NCI-H1092 (cell line): ENCODE measurements at regions not wholly inside any gene's neighbourhood (a gene's known extent, or its start where the extent isn't known, plus 50 kb on each side); places are given as distances from the start of the nearest gene placed in this dataset.
"Not testable (repeated sequence)": the region's sequence is repeated elsewhere in the genome, so short reads cannot be mapped to it uniquely, and the experiment has no call there.

ENCODE experiments used
- DNase-seq: peaks from one replicate; lab custom pipeline; 2025; lab: John Stamatoyannopoulos, UW

DNA sequence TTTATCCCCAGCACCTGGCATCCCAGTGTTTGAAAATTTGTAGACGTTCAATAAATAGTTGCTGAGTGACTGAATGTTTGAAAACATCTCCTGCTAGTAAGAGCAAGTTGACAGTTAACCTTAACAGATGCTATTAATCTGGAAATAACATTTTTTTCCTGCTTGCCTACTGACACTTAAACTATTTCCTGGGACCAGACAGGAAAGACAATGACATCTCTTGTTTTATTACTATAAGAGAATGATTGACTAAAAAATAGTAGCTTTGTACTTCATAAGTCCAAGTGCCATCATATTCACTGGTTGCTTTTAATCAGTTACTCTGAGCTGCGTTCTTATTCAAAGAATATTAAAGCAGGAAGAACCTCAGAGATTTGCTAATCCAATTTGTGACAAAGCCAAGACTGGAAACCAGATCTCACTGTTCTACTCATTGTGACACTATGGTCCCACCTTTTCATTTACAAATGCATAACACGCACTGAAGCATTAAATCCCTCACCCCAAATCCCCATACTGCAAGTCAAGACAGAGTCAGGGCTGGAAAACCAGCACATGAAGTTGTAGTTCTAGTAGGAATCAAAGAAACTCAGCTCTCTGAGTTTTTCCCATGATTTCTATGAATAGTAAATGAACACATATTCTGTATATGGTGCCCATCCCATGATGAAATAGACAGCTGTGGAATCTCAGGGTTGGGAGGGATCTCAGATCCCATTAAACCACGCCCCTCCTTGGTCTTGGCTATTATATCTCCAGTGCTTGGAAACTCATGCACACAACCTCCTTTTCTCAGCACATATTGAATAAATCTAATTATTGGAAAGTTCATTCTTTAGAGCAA is 212.7 kb upstream of the P2RY1 start:
- DNase-seq = no peak

DNA sequence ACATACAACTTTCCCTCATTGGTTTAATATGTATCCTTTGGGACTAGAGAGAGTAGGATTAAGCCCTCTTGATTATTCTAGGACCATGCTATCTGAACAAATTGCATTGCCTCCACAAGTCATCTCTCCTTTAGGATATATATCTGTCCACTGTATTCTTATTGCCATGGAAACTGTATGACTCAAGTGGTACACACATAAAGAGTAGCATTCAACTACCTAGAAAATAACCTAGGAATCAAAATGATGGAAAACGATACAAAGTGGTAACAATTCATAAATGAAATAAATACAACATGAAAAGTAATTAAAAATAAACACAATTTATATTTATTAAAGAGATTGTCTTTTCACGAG is 212.1 kb upstream of the P2RY1 start:
- no peak for DNase-seq

DNA sequence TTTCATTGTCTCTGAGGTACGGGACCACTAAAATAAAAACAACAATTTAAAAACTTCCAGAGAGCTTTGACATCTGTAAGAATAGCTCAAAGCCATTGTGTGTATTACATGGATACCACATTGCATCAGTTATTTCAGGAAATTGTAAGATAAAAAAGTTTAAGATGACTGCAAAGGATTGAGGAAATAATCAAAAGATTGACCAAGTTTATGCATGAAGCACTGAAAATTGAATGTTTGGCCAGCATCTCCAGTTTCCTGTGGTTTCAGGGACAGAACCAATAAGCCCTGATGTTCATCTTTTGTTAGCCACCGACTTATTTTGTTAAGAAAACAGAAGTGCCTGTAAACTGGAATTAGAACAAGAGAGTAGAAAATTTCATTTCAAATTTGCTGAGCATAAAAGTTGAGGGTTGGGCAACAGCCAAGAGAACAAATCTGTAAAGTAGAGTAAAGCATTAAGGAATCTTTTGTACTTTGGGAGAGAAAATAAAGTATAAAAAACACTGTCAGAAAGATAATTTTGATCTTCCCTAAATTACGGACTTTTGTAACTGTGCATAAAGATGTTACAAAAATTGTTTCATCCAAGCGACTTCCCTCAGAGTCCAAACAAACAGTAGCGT is 211.5 kb upstream of the P2RY1 start:
- DNase-seq = no peak

DNA sequence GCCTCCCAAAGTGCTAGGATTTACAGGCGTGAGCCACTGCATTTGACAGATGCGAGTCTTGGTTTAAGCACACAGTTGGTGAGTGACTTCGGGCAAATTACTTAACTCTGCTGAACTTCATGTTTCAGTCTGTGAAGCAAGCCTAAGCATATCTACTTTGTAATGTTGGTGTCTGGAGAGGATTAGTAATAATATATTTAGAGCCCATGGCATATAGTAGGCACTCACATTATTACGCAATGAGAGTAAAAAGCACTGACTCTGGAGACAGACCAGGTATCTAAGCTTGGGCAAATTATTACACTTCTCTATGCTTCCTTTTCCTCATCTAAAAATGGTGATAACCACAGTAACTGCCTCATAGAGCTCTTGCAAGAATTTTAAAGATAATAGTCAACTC is 208.7 kb upstream of the P2RY1 start:
- DNase-seq = no peak

DNA sequence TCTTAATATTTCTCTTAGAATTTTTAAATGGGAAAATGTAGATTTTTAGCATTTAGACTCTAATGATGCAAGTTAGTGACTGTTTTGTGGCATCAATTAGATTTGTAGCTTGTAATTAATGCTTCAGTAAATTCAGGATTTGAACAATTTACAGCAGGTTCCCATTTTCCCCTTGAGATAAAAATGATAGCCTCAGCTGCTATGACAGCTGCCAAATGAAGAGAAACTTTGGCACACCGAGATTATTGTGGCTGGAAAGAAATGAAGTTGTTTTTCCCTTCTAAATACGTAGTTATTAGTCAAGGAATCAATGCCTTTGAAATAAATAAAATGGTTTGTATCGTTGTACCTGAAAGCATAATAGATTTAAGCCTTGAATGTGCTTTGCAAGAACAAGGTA is 206.4 kb upstream of the P2RY1 start:
- no peak for DNase-seq

DNA sequence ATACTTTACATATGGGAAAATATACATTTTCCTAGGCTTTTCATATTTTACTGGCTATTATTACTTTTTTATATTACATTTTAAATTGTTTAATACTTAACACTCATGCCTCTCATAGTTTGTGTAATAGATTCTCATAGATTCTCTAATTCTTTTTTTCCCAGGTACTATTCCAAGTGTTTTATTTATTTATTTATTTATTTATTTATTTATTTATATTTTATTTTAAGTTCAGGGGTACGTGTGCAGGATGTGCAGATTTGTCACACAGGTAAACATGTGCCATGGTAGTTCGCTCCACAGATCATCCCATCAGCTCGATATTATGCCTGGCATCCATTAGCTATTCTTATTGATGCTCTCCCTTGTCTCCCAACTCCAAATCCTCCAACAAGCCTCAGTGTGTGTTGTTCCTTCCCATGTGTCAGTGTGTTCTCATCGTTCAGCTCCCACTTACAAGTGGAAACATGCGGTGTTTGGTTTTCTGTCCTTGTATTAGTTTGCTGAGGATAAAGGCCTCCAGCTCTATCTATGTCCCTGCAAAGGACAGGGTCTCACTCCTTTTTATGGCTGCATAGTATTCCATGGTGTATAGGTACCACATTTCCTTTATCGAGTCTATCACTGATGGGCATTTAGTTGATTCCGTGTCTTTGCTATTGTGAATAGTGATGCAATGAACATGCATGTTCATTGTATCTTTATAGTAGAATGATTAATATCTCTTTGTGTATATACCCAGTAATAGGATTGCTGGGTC is 205.4 kb upstream of the P2RY1 start:
- no peak for DNase-seq

DNA sequence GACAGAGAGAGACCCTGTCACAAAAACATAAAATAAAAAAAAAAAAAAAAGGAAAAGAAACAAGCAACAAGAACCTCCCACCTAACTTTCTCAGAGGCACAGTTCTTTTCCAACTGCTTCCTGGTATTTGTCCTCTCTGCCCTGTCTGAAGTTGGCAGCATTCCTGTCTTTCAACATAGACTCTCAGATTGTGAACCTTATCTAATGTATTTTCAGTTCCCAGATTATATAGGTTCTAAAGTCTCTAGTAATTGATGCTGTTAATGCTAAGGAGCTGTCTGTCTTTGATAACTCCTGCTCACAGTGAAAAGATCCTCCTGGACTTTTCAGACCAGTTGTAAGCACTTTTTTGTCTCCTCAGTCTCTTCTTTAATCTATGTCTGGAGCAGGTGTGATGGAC is 199.5 kb upstream of the P2RY1 start:
- DNase-seq = no peak

DNA sequence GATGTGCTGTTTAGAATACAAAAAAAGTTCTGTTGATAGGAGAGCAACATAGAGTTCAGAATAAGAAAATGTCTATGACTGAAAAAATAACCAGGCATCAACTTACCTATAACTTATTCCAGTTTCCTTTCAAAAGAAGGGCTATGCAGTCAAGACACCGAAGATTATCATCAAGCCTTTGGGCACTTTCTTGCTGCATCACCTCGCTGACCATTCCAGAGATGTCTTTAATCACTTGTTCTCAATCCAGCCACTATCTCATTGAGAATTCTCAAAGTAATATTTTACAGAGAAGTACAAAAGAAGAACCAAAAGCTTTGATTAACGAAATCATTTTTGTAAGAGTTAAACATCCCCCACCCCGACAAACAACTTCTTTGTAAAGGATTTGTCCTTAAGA is 198.3 kb upstream of the P2RY1 start:
- no peak for DNase-seq

DNA sequence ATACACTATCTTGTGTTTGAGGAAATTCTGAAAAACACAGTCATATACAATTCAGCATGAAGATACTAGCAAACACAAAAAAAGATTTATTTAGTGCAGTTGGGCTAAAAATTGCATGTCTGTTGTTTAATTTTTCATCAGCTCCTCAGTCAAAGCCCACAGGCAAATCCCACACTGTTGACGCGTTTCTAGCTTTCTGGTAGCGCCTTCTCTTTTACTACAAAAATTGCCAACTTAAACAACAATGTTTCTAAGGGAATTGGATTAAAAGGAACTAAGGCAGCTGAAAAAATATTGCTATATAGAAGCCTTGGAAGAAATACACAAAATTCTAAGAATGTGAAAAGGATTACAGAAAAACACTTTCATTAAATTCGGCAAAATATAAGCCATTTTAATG is 196.7 kb upstream of the P2RY1 start:
- DNase-seq = no peak

DNA sequence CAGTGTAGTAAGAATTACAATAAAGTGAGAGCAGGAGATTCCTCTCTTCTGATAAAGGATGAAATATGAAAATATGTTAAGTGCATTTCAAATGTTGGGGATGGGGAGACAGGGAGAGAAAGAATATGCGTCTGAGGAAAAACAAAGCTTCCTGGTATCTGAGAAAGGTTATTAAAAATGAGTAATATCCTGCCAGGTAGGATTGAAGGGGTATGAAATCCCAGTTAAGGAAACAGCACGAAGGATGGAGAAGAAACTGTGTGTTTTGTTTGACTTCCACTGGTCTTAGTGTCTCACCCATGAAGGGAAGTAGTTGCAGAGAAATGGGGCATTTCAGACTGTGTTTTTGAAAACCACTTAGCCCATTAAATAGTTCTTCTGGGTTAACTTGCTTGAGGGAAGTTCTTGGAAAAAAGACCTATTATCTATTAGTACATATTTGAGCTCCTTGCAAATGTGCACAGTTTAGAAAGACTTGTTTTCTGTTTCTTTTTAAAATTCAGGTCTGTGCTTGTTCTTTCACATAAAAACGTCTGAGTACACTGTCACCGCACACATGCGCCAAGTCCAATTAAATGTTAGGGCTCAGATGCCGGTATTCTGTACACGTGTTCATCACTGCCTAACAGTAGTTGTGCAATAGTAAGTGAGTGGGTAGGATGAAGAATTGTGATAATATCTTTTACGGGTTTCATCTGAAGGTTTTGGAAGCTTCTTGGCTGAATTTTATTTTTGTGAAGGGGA is 196.1 kb upstream of the P2RY1 start:
- DNase-seq = no peak

DNA sequence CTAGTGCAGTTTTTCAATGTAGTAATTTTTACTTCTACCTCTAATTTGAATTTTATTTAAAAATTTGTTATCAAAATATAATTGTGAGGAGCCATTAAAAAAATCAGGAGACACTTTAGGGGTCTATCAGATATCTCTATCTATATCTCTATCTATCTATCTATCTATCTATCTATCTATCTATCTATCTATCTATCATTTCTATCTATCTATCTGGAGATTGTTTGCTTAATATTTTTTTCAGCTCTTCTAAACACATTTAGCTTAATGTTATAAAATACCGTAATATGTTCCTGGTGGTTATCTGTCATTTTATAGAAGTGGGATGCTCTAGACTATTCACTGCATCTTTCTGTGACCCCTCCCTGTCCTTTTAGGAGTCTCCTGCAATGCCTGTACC is 193.7 kb upstream of the P2RY1 start:
- DNase-seq = no peak

DNA sequence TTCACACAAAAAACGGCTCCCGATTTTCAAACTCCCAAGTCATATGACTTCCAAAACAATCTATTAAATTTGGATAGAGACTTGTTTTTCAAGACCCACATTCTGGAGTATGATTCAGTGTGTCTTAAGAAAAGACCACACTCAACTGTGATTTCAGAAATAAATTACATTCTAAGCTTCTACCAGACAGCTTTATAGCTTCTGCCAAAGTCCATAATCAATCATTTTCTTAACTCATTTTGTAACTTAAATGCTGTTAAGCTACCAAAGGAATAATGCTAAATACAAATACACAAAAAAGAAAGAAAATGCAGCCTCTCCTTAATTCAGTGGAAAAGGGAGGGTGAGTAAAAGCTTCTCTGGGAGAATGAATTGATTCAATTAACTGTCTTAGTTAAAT is 192.3 kb upstream of the P2RY1 start:
- no peak for DNase-seq

DNA sequence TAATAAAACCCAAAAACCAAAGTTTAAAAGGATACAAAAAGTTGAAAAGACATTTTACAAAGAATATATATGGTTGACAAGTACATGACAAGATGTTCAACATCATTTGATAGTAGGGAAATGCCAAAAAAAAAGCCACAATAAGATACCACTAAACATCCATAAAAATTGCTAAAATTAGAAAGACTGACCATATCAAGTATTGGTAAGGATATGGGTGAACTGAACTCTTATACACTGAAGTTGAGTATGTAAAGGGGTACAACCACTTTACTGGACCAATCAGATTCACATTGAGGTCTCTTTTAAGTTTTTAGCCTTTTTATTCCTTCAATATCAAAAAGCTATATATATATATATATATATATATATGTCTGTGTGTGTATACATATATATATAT is 190.5 kb upstream of the P2RY1 start:
- no peak for DNase-seq

DNA sequence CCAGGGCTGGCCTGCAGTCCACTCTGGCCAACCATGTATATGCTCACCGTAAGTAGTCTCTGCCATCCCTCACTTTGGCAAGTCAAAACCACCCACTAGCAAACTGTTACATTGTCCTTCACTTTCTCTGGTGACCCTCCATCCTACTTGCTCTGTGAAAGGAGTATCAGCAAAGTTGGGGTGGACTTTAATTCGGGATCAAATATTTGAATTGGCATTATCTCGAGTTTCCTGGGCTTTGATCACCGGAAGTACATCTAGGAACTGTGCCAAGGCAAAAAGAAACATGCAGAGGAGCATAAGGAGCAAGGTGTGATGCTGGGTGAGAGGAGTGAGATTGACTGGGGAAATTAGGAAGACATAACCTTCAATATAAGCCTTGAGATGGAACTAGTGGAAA is 188.9 kb upstream of the P2RY1 start:
- no peak for DNase-seq

DNA sequence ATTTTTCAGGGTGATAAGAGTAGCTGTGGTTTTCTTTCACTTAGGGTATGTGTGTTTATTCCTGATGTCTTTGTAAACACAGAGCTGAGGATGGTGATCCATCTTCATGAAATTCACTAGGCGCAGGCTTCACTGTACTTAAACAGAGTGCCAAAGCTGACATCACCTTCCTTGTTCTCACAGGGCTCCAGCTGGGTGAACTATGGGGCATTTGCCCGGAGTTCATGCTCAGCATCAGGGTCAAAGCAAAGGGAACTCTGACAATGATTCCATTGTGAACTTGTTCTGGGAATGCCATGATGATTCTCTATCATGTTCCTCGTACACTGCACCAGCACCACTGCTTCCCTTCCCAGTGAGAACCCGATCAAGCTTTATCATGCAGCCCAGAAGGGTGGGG is 184.8 kb upstream of the P2RY1 start:
- DNase-seq = no peak

DNA sequence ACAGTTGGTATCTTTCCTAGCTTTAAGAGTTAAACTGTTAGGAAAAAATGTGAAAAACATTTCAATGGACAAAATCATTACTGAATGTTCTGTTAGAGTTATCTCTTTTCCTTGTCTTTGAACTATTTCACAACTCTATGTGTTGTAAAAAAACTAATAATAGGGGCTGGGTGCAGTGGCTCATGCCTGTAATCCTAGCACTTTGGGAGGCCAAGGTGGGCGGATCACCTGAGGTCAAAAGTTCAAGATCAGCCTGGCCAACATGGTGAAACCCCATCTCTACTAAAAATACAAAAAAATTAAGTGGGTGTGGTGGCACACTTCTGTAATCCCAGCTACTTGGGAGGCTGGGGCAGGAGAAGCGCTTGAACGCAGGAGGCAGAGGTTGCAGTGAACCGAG is 184.0 kb upstream of the P2RY1 start:
- DNase-seq = not testable (repeated sequence)

DNA sequence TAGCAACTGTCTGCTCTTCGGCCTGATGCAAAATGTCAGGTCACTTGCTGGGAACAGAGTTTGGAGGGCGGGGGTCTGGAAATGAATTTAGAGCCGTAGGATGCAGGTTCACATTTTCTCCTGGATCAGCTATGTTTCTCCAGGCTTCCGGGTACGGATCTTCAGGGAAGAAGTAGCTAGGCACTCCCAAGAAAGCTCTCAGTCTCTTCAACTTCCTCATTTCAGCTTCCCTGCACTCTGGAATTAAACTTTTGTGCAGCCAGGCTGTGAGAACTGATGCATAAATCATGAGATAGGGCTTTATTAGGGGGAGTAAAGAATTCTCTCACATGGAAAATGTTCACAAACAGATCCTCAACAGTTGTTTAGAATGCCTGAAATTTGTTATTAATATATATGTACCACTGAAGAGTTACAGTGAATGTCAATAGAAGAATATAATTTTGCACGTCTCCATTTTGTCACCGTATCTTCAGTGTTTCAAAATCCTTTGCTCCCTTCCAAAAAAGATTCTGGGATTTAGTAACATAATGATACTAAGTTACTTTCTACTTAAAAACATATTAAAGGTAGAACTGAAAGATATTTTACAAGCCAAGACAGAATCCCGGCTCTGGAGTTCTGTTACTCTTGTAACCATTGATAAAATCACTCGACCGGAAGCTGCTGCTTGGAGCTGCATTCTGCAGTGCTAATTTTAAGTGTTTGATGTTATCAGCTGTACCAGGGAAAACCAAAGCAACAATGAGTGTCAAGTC is 178.5 kb upstream of the P2RY1 start:
- no peak for DNase-seq

DNA sequence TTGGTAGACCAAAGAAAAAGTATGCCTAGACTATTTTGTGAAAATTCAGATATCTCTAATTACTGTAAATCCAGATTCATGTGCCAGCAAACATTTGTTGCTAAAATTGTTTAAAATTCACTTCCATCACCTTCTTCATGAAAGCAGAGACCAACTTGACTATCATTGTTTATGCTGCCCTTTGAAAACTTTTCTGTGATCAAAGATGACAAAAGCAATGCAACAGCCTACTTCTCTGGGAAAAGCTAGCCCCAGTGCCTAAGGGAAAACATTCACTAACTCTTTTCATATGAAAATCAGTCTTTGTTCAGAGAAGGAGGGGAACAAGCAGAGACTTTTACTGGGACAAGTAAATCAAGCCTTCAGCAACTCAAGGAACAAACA is 178.0 kb upstream of the P2RY1 start:
- DNase-seq = no peak

DNA sequence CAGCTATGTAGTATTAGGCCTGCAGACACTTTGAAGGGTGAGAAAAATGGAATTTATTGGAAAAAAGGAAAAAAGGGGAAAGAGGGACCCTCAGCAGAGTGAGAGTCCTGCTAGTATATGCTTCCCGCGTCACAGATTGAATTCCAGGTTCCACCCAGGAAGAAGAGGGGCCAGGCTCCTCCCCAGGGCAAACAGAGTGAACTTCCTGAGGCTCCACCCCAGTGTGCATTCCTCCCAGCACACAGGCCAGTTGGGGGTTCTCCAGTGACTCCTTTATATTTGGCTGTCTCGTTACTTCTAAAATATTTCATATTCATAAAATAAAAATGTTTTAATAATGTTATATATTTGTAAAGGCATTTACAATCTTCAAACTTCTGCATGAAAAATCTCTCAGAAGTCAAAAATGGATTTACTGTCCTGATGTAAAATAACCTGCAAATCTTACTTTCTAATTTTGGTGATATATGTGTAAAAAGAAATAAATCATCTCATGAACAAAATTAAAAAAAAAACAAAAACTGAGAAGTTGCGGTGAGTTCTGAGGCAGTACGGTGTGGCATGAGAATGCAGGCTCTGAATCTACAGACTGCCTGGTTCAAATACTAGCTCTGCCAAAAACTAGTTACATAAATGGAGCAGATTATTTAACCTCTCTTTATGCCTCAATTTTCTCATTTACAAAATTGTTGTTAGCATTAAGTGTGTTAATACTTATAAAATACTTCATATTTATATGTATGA is 175.8 kb upstream of the P2RY1 start:
- no peak for DNase-seq

DNA sequence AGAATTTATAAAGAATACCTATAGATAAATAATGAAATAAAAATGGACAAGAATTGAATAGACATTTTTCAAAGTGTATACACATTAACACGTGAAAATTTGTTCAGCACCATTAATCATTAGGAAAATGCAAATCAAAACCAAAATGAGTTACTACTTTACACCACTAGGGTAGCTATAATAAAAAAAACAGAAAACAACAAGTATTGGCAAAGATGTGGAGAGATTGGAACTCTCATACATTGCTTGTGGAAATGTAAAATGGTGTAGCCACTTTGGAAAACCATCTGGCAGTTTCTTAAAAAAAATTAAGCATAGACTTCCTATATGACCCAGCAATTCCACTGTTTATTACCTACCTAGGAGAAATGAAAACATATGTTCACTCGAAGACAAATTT is 172.8 kb upstream of the P2RY1 start:
- DNase-seq = no peak

DNA sequence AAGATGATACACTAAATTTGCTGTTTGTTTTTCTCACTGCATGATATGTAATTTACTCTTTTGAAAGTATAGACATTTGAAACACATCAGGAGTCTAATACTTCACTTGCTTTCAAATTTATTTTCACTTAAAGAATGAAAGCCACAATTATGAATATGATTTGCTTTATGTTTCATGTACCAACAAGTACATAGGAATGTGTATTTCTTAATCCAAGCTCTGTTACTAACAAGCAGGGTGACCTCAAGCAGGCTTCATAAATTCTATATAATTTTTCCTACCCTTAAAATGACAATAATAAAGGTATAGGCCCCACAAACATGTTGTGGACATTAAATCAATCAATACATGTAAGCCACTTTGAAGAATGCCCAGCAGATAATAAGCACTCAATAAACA is 170.2 kb upstream of the P2RY1 start:
- DNase-seq = no peak
